ENCODE measurements at regions not wholly inside any gene's neighbourhood (a gene's known extent, or its start where the extent isn't known, plus 50 kb on each side); places are given as distances from the start of the nearest gene placed in this dataset.
"Not testable (repeated sequence)": the region's sequence is repeated elsewhere in the genome, so short reads cannot be mapped to it uniquely, and the experiment has no call there.

DNA sequence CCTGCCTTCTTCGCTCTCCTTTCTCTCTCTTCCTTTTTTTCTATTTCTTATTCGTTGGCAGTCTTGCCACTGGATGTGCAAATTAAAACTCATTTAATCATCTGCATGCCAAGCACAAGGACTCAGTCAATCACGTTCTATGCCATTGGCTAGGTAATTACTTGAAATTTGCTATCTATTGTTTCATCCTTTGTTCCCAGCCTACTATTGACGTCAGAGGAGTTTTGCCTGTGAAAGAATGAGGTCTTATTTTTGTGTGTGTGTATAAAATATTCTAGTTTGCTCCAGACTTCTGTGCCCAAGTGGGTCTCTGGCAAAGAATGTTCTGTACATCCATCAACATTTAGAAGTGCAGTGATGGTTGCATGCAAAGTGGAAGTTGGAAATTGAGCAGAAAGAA is 132.3 kb upstream of the DOK5 start:
- Mint-ChIP-seq H3K27ac (no peak overlapping the region), H3K4me3 (no peak overlapping the region), H3K27me3 (peaks cover 14% of the 10 kb centered on the region), H3K4me1 (ENCODE audit: low read depth) (peaks cover 13% of the 10 kb centered on the region), H3K9me3 (no peaks in the 10 kb centered on the region), H3K36me3 (ENCODE audit: low read depth) (no peaks in the 10 kb centered on the region)

GRCh38 chr20:54343634-54344033 is 131.8 kb upstream of the DOK5 start:
- Mint-ChIP-seq H3K4me3 (no peak overlapping the region), H3K9me3 (no peaks in the 10 kb centered on the region), H3K27ac (no peak overlapping the region), H3K27me3 (peaks cover 17% of the 10 kb centered on the region), H3K36me3 (ENCODE audit: low read depth) (no peaks in the 10 kb centered on the region), H3K4me1 (ENCODE audit: low read depth) (peaks cover 13% of the 10 kb centered on the region)

GRCh38 chr20:54344832-54345231 is 130.6 kb upstream of the DOK5 start:
- H3K9me3 Mint-ChIP-seq = no peaks in the 10 kb centered on the region
- H3K27ac Mint-ChIP-seq = no peak overlapping the region
- peaks cover 20% of the 10 kb centered on the region for H3K27me3 Mint-ChIP-seq
- no peak overlapping the region for H3K4me3 Mint-ChIP-seq
- peaks cover 13% of the 10 kb centered on the region for H3K4me1 Mint-ChIP-seq (ENCODE audit: low read depth)
- no peaks in the 10 kb centered on the region for H3K36me3 Mint-ChIP-seq (ENCODE audit: low read depth)

GRCh38 chr20:54345301-54345724 is 130.1 kb upstream of the DOK5 start:
- no peak overlapping the region for H3K4me3 Mint-ChIP-seq
- H3K27ac Mint-ChIP-seq = no peak overlapping the region
- peaks cover 20% of the 10 kb centered on the region for H3K27me3 Mint-ChIP-seq
- H3K9me3 Mint-ChIP-seq = no peaks in the 10 kb centered on the region
- H3K4me1 Mint-ChIP-seq (ENCODE audit: low read depth) = peaks cover 16% of the 10 kb centered on the region
- no peaks in the 10 kb centered on the region for H3K36me3 Mint-ChIP-seq (ENCODE audit: low read depth)

- Mint-ChIP-seq H3K27ac (no peak overlapping the region), H3K27me3 (peaks cover 20% of the 10 kb centered on the region), H3K4me1 (ENCODE audit: low read depth) (peaks cover 20% of the 10 kb centered on the region), H3K9me3 (no peaks in the 10 kb centered on the region), H3K36me3 (ENCODE audit: low read depth) (no peaks in the 10 kb centered on the region), H3K4me3 (no peak overlapping the region)
Measured at GRCh38 chr20:54345821-54346220, 129.6 kb upstream of the DOK5 start.

DNA sequence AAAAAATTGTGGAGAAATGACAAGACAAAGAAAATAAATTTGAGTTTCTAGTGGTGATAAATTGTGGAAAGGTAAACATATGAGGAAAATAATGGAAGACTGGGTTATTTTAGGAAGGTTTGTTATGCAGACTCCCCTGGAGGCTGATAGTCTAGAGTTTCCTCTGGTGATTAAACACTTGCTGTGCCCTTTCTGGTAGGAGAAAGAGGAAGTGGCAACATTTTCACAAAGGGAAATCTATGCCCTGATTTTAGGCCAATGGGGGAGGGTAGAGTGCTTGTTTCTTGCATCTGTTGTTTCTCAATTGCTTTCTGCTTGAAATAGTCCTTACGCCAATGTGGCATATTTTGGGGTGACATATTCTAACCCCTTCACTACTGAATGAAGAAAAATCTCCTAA is 129.1 kb upstream of the DOK5 start:
- Mint-ChIP-seq H3K4me1 (ENCODE audit: low read depth) (peaks cover 21% of the 10 kb centered on the region), H3K9me3 (no peaks in the 10 kb centered on the region), H3K27ac (no peak overlapping the region), H3K4me3 (no peak overlapping the region), H3K36me3 (ENCODE audit: low read depth) (no peaks in the 10 kb centered on the region), H3K27me3 (peaks cover 20% of the 10 kb centered on the region)

DNA sequence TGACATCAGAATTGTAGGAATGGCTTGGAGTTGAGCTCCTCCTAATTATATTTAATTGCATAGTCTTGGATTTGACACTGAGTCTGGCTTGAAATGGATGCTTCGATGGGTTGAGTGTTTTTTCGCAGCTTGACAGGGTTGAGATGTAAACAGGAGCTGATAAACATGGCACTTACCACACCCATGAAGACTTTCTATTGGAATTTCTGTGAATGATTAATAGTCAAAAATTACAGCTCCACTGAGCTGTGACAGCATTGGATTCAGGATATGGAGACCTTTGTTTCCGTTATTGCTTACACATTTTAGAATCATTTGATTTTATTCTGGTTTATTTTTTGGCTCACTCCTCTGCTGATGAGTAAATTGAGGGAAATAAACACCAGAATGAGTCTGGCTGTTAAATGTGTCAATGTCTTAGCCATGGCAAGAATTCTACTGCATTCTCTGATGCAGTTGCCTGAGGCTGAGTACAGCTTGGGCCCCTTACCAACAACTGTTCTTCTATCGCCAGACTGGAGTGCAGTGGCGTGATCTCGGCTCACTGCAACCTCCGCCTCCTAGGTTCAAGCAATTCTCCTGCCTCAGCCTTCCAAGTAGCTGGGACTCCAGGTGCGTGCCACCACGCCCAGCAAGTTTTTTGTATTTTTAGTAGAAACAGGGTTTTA is 128.1 kb upstream of the DOK5 start:
- Mint-ChIP-seq H3K36me3 (ENCODE audit: low read depth) (no peaks in the 10 kb centered on the region), H3K9me3 (no peaks in the 10 kb centered on the region), H3K27ac (no peak overlapping the region), H3K27me3 (peaks cover 20% of the 10 kb centered on the region), H3K4me3 (no peak overlapping the region), H3K4me1 (ENCODE audit: low read depth) (peaks cover 31% of the 10 kb centered on the region)

GRCh38 chr20:54350415-54350814 is 125.0 kb upstream of the DOK5 start:
- no peaks in the 10 kb centered on the region for H3K36me3 Mint-ChIP-seq (ENCODE audit: low read depth)
- peaks cover 33% of the 10 kb centered on the region for H3K4me1 Mint-ChIP-seq (ENCODE audit: low read depth)
- H3K9me3 Mint-ChIP-seq = no peaks in the 10 kb centered on the region
- no peak overlapping the region for H3K4me3 Mint-ChIP-seq
- H3K27me3 Mint-ChIP-seq = peaks cover 18% of the 10 kb centered on the region
- H3K27ac Mint-ChIP-seq = no peak overlapping the region

DNA sequence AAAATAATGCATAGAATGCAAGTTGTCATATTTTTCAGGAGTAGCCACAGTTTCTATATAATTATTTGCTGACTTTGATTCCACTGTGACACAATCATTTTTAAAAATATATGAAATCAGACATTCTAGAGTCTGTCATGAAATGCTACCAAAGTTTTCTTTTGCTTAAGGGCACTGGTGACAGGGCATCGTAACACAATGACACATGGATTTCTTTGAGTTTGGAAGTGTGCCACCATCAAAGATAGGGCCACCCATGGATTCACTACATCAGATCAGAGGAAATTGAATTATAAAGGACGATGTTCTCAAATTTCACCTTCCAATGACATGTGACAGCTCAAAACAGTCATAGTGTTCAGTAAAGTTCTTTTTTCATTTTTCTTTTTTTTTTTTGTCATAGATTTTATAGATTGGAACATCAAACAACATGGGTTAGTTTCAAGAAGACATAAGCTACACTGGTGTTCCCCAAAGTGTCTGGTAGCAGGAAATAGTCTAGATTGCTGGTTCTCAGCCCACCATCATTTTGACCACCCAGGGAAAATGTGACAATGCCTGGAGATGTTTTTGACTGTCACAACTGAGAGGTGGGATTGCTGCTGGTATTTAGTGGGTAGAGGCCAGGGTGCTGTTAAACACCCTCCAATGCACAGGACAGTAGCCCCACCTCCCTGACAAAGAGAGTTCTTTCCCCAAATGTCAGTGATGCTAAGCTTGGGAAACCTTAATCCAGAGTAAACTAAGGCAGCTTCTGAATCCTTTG is 123.8 kb upstream of the DOK5 start:
- H3K4me1 Mint-ChIP-seq (ENCODE audit: low read depth) = peaks cover 25% of the 10 kb centered on the region
- H3K4me3 Mint-ChIP-seq = no peak overlapping the region

GRCh38 chr20:54352541-54352940 is 122.9 kb upstream of the DOK5 start:
- not testable (repeated sequence) for H3K9me3 Mint-ChIP-seq; H3K4me3 Mint-ChIP-seq; H3K36me3 Mint-ChIP-seq (ENCODE audit: low read depth)
- Mint-ChIP-seq H3K27me3 (peaks cover 15% of the 10 kb centered on the region), H3K4me1 (ENCODE audit: low read depth) (peaks cover 23% of the 10 kb centered on the region), H3K27ac (peak overlapping the region; percentile 46)

More for the DNA sequence above, 123.8 kb upstream of the DOK5 start:
- H3K9me3 Mint-ChIP-seq = no peaks in the 10 kb centered on the region
- no peaks in the 10 kb centered on the region for H3K36me3 Mint-ChIP-seq (ENCODE audit: low read depth)
- H3K27me3 Mint-ChIP-seq = peaks cover 19% of the 10 kb centered on the region
- H3K27ac Mint-ChIP-seq = peak overlapping the region; percentile 68

DNA sequence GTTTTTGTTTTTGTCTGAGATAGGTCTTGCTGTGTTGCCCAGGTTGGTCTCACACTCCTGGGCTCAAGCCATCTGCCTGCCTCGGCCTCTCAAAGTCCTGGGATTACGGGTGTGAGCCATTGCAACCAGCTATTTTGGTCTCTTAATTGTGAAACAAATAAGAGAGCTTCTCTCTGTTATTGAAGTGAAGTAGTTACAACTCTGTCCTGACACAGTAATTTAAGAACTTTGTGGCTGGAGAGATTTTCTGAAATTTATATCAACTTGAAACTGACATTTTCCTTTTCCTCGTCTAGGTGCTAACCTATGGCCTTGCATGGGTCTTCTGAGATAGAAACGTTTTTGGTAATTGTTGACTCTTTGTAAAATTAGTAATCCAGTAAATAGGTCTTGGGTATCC is 122.1 kb upstream of the DOK5 start:
- Mint-ChIP-seq H3K4me3 (no peak overlapping the region), H3K27ac (no peak overlapping the region), H3K36me3 (ENCODE audit: low read depth) (no peaks in the 10 kb centered on the region), H3K4me1 (ENCODE audit: low read depth) (peaks cover 23% of the 10 kb centered on the region), H3K27me3 (peaks cover 15% of the 10 kb centered on the region), H3K9me3 (no peaks in the 10 kb centered on the region)

DNA sequence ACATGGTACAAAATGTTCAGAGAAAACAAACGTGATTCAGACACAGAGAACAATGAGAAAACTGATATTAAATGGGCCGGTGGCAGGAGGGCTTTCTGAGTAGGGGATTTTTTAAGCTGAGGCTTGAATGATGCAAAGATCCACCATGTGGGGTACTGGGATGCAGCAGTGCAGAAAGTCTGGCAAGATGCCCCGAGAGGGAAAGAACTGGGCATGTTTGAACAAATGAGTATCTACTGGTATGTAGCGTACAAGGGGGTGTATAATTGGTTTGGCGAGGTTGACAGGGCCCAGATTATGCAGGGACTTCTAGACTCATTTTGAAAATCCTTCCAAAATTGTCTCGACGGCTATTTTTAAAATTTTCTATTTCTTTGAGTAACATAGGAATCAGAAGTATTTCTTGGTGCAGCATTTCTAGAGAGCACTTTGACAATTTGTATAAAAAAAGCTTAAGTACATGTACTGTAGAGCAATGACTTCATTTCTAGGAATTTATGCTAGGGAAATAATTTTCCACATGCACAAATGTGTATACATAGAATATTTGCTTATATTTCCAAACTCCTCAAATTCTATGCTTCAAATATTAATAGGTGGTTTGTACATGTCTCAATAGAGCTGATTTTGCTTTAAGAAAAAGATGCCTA is 119.6 kb upstream of the DOK5 start:
- Mint-ChIP-seq H3K4me1 (ENCODE audit: low read depth) (peaks cover 15% of the 10 kb centered on the region), H3K9me3 (no peaks in the 10 kb centered on the region), H3K4me3 (no peak overlapping the region), H3K36me3 (ENCODE audit: low read depth) (no peaks in the 10 kb centered on the region), H3K27me3 (peaks cover 9% of the 10 kb centered on the region), H3K27ac (no peak overlapping the region)

DNA sequence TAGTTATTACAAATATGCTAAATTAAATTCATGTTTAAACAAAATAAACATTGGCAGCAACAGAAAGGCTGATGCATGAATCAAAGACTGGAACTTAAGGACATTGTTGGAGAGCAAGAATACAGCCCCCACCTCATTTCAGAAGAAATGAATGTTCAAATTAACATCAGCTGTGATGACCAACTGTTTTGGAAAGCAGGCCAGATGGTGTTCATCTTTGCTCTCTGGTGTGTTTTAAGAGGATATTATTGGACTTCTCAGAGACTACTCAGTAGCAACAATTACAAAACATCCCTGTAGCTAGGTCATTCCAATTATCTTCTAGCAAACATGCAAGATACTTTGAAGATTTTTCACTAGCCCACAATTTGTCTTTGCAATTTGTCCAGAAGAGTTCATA is 118.6 kb upstream of the DOK5 start:
- H3K4me3 Mint-ChIP-seq = no peak overlapping the region
- H3K4me1 Mint-ChIP-seq (ENCODE audit: low read depth) = peaks cover 9% of the 10 kb centered on the region

GRCh38 chr20:54361475-54361874 is 113.9 kb upstream of the DOK5 start:
- Mint-ChIP-seq H3K27ac (no peak overlapping the region), H3K9me3 (no peaks in the 10 kb centered on the region), H3K36me3 (ENCODE audit: low read depth) (no peaks in the 10 kb centered on the region), H3K4me1 (ENCODE audit: low read depth) (peaks cover 7% of the 10 kb centered on the region), H3K4me3 (no peak overlapping the region), H3K27me3 (peaks cover 5% of the 10 kb centered on the region)

More for the DNA sequence above, 118.6 kb upstream of the DOK5 start:
- no peak overlapping the region for H3K27ac Mint-ChIP-seq
- H3K9me3 Mint-ChIP-seq = no peaks in the 10 kb centered on the region
- H3K36me3 Mint-ChIP-seq (ENCODE audit: low read depth) = no peaks in the 10 kb centered on the region
- peaks cover 9% of the 10 kb centered on the region for H3K27me3 Mint-ChIP-seq

DNA sequence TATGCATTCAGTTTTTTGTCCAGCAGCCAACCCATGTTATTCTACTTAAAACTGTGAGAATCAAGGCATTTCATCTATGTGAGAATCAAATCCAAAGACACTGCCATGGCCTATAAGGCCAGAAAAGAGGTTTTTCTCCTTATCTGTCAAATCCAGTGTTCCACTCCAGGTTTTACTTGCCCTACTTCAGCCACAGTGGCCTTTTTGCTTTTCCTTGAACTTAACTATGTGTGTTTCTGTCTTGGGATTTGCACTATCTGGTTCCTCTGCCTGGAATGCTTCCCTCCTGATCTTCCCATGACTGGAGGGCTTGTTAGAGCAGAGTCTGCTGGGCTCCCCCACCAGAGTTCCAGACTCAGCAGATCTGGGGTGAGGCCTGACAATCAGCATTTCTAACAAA is 113.1 kb upstream of the DOK5 start:
- Mint-ChIP-seq H3K27ac (no peak overlapping the region), H3K27me3 (peaks cover 13% of the 10 kb centered on the region), H3K4me3 (no peak overlapping the region), H3K9me3 (no peaks in the 10 kb centered on the region), H3K36me3 (ENCODE audit: low read depth) (no peaks in the 10 kb centered on the region), H3K4me1 (ENCODE audit: low read depth) (peaks cover 7% of the 10 kb centered on the region)

Data from stimulated activated naive CD8-positive, alpha-beta T cell treated with anti-CD3 and anti-CD28 coated beads, Interleukin-15, Interleukin-2, amounts not matched to agents 100 ng/mL and 50 ng/mL, for 24 hours (primary cell).